Ovary (tissue), 3 donors: ENCODE measurements at regions not wholly inside any gene's neighbourhood (a gene's known extent, or its start where the extent isn't known, plus 50 kb on each side); places are given as distances from the start of the nearest gene placed in this dataset.

ENCODE experiments used
- CTCF ChIP-seq, 3 donors: fragments of 450-650 bp in 2 of 3; fragments of 200-600 bp in 1 of 3; IDR thresholded peaks; one replicate each; pipeline versions ENCODE4 v1.5.1 to v1.8.0; 2016 to 2022; ENCODE audit warnings: antibody characterized with exemption in 3 of 3, mild to moderate bottlenecking in 1 of 3
- EP300 ChIP-seq: sonication (generic); formaldehyde crosslinking; IDR thresholded peaks from one replicate; pipeline ENCODE4 v1.6.1; 2017; ENCODE audit warnings: antibody characterized with exemption
- POLR2A ChIP-seq: fragments of 450-650 bp; IDR thresholded peaks from one replicate; pipeline ENCODE4 v1.6.1; 2017; ENCODE audit warnings: antibody characterized with exemption, mild to moderate bottlenecking, moderate library complexity
- donor health status: DM: no; HTN: no; CAD: no.

GRCh38 chr15:95032156-95032555, 800.8 kb downstream of the MCTP2 start:
- TF ChIP-seq POLR2A, result no peak
- TF ChIP-seq EP300, result no peak
- TF ChIP-seq CTCF (IDR thresholded peaks at IDR 0.05), result no peak
